ENCODE measurements at regions not wholly inside any gene's neighbourhood (a gene's known extent, or its start where the extent isn't known, plus 50 kb on each side); places are given as distances from the start of the nearest gene placed in this dataset.
"Not testable (repeated sequence)": the region's sequence is repeated elsewhere in the genome, so short reads cannot be mapped to it uniquely, and the experiment has no call there.

GRCh38 chr9:84501587-84501986 lies 161.0 kb upstream of the SLC28A3 start:
- no peak for DNase-seq (ENCODE audit: low read depth in 1 of 2, low spot score in 1 of 2)

- DNase-seq (ENCODE audit: low read depth in 1 of 2, low spot score in 1 of 2): no peak
These were observed 161.5 kb upstream of the SLC28A3 start for GRCh38 chr9:84502066-84502465.

DNA sequence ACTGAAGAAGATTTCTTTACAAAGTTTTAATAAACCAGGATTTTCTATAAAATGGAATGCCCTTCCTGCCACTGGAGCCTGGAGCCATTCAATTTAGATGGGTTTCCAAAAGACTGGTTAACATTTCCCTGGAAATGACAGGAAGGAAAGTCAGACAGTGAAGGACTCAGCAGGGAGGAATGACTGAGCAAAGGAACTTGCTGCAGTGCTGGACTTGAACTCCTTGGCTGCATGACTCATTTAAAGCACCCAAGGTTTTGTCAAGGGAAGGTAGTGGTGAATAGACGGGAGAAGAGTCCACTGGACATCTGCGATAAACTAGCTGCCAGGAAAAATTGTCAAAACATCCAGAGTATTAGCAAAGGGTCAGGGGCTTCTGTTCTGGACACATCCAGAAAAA lies 163.8 kb upstream of the SLC28A3 start:
- no peak for DNase-seq (ENCODE audit: low read depth in 1 of 2, low spot score in 1 of 2)

GRCh38 chr9:84511651-84512050 lies 157.9 kb upstream of the NTRK2 start:
- DNase-seq (ENCODE audit: low read depth in 1 of 2, low spot score in 1 of 2): no peak

- DNase-seq (ENCODE audit: low read depth in 1 of 2, low spot score in 1 of 2): no peak
These were observed 157.0 kb upstream of the NTRK2 start for GRCh38 chr9:84512493-84512892.

GRCh38 chr9:84513473-84513872 lies 156.1 kb upstream of the NTRK2 start:
- no peak for DNase-seq (ENCODE audit: low read depth in 1 of 2, low spot score in 1 of 2)

DNA sequence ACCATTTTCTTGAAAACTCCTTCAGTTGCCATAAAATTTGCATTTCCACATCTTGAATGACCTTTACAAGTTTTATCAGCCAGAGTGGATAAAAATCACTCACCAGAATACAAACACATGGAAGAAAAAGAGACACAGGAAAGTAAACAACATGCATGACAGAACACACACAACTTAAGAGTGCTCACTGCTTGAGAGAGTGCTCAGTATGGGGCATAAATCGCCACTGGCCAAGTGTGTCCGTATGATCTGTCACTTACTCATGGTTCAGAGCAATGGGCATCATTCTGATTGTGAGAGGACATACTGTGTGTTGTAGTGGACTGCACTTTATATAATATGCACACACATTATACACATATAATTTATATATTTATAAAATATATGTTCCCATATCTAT lies 155.6 kb upstream of the NTRK2 start:
- no peak for DNase-seq (ENCODE audit: low read depth in 1 of 2, low spot score in 1 of 2)

- DNase-seq (ENCODE audit: low read depth in 1 of 2, low spot score in 1 of 2): no peak
These were observed 155.1 kb upstream of the NTRK2 start for GRCh38 chr9:84514421-84514820.

GRCh38 chr9:84517026-84517425 lies 152.5 kb upstream of the NTRK2 start:
- no peak for DNase-seq (ENCODE audit: low read depth in 1 of 2, low spot score in 1 of 2)

DNA sequence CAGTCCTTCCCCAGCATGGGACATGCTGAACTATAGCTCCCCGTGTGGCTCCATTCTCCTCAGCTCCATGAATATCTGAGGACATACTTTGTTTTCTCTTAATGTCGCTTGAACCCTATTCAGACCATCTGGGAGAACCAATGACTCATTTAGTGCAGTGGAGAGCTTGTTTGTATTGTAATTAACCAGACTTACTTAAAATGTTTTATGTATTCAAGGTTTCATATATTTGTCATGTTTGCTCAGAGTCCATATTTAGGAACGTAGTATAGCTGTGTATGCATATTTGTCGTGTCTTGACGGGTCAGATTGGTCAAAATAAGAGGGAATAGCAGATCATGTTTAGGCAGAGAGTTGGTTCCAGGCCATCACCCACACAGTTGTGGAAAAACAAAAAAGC lies 150.1 kb upstream of the NTRK2 start:
- DNase-seq (ENCODE audit: low read depth in 1 of 2, low spot score in 1 of 2): no peak

DNA sequence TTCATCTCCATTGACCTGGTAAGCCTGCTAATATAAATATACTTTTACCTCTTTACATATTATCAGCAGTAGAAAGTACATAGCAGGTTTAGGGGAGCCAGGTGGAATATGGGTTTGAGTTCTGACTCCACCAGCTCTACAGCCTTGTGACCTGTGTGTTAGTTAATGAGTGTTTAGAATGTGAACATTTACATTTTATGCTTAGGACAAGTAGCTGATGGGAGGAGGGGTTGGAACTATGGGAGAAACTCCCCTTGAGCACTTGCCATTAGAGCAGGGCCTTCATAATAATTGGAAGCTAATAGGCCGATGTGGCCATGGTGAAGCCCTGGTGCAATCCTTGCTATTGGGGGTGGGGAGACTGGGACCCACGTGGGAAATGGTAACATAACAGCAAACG lies 148.3 kb upstream of the NTRK2 start:
- no peak for DNase-seq (ENCODE audit: low read depth in 1 of 2, low spot score in 1 of 2)

DNA sequence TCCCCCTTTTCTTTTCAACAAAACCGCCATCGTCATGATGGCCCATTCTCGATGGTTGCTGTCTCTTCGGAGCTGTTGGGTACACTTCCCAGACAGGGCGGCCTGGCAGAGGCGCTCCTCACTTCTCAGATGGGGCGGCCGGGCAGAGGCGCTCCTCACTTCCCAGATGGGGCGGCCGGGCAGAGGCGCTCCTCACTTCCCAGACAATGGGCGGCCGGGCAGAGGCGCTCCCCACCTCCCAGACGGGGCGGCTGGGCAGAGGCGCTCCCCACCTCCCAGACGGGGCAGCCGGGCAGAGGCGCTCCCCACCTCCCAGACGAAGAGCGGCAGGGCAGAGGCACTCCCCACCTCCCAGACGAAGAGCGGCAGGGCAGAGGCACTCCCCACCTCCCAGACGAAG lies 143.3 kb upstream of the NTRK2 start:
- not testable (repeated sequence) for DNase-seq (ENCODE audit: low read depth in 1 of 2, low spot score in 1 of 2)

- not testable (repeated sequence) for DNase-seq (ENCODE audit: low read depth in 1 of 2, low spot score in 1 of 2)
These were observed 142.3 kb upstream of the NTRK2 start for GRCh38 chr9:84527060-84527720.

DNA sequence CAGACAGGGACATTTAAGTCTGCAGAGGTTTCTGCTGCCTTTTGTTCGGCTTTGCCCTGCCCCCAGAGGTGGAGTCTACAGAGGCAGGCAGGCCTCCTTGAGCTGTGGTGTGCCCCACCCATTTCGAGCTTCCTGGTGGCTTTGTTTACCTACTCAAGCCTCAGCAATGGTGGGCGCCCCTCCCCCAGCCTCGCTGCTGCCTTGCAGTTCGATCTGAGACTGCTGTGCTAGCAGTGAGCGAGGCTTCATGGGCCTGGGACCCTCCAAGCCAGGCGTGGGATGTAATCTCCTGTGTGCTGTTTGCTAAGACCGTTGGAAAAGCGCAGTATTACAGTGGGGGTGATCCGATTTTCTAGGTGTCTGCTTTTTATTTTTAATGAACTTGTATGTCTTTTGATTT lies 133.6 kb upstream of the NTRK2 start:
- not testable (repeated sequence) for DNase-seq (ENCODE audit: low read depth in 1 of 2, low spot score in 1 of 2)

GRCh38 chr9:84538879-84539278 lies 130.7 kb upstream of the NTRK2 start:
- no peak for DNase-seq (ENCODE audit: low read depth in 1 of 2, low spot score in 1 of 2)

GRCh38 chr9:84542554-84542953 lies 127.0 kb upstream of the NTRK2 start:
- DNase-seq (ENCODE audit: low read depth in 1 of 2, low spot score in 1 of 2): no peak

- DNase-seq (ENCODE audit: low read depth in 1 of 2, low spot score in 1 of 2): no peak
These were observed 115.4 kb upstream of the NTRK2 start for GRCh38 chr9:84554069-84554664.

DNA sequence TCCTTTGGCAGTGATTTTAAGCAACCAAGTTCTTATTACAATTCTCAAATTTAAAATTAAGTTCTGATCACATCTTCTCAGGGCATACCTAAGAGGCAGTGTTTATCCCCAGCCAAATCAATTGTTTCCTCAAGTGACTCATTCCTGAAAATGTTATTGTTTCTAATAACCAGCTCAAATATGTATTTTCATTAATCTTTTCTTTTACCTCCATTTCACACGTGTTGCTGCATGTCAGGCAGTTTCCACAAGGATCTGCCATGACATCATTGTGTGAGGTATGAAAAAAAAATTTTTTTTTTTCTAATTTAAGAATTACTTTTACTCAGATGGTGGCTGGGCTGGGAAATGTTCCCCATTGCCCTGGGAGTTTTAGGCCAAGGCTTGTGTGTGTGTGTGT lies 113.0 kb upstream of the NTRK2 start:
- no peak for DNase-seq (ENCODE audit: low read depth in 1 of 2, low spot score in 1 of 2)

DNA sequence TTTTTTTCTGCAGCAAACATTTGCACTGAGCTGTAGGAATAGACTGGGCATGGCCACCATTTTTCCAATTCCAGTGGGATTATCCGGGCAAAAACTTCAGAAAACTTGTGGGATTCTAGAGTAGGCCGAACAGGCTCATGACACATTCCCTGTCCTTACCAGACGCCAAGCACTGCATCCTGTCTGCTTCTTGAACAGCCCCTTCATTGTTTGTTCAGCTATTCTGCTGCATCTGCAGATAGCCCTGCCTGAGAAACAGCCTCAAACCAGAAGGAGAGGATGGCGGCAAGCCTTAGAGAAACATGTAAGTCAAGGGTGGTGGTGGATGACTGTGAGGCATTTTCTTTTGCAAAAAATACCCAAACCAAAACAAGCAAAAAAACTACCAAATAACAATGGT lies 111.8 kb upstream of the NTRK2 start:
- DNase-seq (ENCODE audit: low read depth in 1 of 2, low spot score in 1 of 2): no peak

- DNase-seq (ENCODE audit: low read depth in 1 of 2, low spot score in 1 of 2): no peak
These were observed 105.8 kb upstream of the NTRK2 start for GRCh38 chr9:84563691-84564090.

DNA sequence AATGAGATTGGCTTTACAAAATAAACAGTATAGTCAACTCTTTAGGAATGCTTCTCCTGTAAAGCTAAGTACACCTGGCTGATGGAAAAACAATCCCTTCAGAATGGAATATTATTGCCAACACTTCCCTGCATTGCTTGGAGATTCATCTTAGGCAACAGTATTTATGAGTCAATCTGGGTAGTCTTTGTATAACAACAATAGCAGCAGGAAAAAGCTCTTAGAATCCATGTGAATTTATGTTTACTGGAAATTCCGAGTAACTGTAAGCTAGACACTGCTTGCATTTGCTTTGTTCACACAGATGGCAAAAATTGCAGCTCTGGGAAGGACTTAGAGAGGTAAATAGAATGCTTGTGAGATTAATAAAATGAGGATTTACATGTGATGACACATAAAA lies 101.7 kb upstream of the NTRK2 start:
- DNase-seq (ENCODE audit: low read depth in 1 of 2, low spot score in 1 of 2): no peak

- DNase-seq (ENCODE audit: low read depth in 1 of 2, low spot score in 1 of 2): no peak
These were observed 98.9 kb upstream of the NTRK2 start for GRCh38 chr9:84570482-84571154.

- DNase-seq (ENCODE audit: low read depth in 1 of 2, low spot score in 1 of 2): no peak
These were observed 96.4 kb upstream of the NTRK2 start for GRCh38 chr9:84573083-84573482.
